ENCODE measurements at regions not wholly inside any gene's neighbourhood (a gene's known extent, or its start where the extent isn't known, plus 50 kb on each side); places are given as distances from the start of the nearest gene placed in this dataset.

GRCh38 chr2:15779381-15780041 lies 160.8 kb upstream of the MYCN start:
- Histone ChIP-seq H2BK20ac (ENCODE audit: low read length) (no peak overlapping the region), H2AK5ac (ENCODE audit: low read depth, low read length) (no peak overlapping the region), H2BK120ac (replicated peaks; ENCODE audit: low read depth, low read length) (no peak overlapping the region), H3K56ac (replicated peaks; ENCODE audit: insufficient read length, low read depth, low read length) (no peak overlapping the region), H3K27me3 (replicated peaks in 1 of 4; ENCODE audit: control insufficient read depth in 3 of 4, extremely low read depth in 1 of 4, insufficient read depth in 3 of 4, low read length in 3 of 4) (no peaks in the 10 kb centered on the region), H3K79me1 (ENCODE audit: low read depth, low read length) (no peaks in the 10 kb centered on the region), H3K14ac (ENCODE audit: insufficient read length) (no peak overlapping the region), H2BK15ac (ENCODE audit: low read length) (no peak overlapping the region), H3K79me2 (ENCODE audit: control insufficient read depth in 1 of 2, insufficient read depth in 2 of 2, low read length in 2 of 2) (no peaks in the 10 kb centered on the region), H3K4me1 (replicated peaks in 1 of 4; ENCODE audit: control insufficient read depth in 3 of 4, insufficient read depth in 4 of 4, low read length in 3 of 4) (no peaks in the 10 kb centered on the region), H3K9ac (replicated peaks in 1 of 4; ENCODE audit: extremely low read depth in 1 of 4, low read depth in 3 of 4, low read length in 3 of 4) (no peak overlapping the region), H2BK12ac (ENCODE audit: low read depth, low read length) (no peak overlapping the region), H3K9me3 (ENCODE audit: insufficient read depth in 2 of 2, low read depth in 1 of 2, low read length in 1 of 2) (no peaks in the 10 kb centered on the region), H3K23ac (ENCODE audit: insufficient read length) (no peak overlapping the region), H4K91ac (replicated peaks; ENCODE audit: insufficient read length, low read length) (no peak overlapping the region), H2BK5ac (ENCODE audit: low read depth, low read length) (no peak overlapping the region), H3K36me3 (ENCODE audit: control insufficient read depth in 2 of 4, insufficient read depth in 4 of 4, low read length in 3 of 4) (no peaks in the 10 kb centered on the region), H4K8ac (ENCODE audit: extremely low read depth, insufficient read depth, low read length) (no peak overlapping the region), H3K4me3 (ENCODE audit: extremely low read depth in 1 of 4, insufficient read depth in 2 of 4, low read depth in 3 of 4, low read length in 4 of 4) (no peak overlapping the region), H3K4ac (replicated peaks; ENCODE audit: insufficient read length, low read depth, low read length) (no peak overlapping the region), H4K20me1 (replicated peaks in 1 of 2; ENCODE audit: control insufficient read depth in 1 of 2, insufficient read depth in 2 of 2, low read length in 2 of 2) (no peaks in the 10 kb centered on the region), H3K4me2 (ENCODE audit: insufficient read depth in 1 of 2, low read depth in 2 of 2, low read length in 2 of 2) (no peak overlapping the region), H4K5ac (ENCODE audit: insufficient read length, low read depth, low read length) (no peak overlapping the region), H2AFZ (ENCODE audit: low read length) (no peak overlapping the region), H3K18ac (ENCODE audit: extremely low read depth, low read length) (no peak overlapping the region), H3K23me2 (ENCODE audit: low read depth, low read length) (peaks cover 4% of the 10 kb centered on the region; the same call in 1 of the 2 replicates), H3K27ac (ENCODE audit: low read depth, low read length) (no peak overlapping the region)
- ChIA-PET POLR2A (ENCODE audit: partially characterized antibody) (no interaction called here), CTCF (ENCODE audit: partially characterized antibody) (interaction anchor here (0.6 to 1.8 kb wide), 12 partner anchors 8 to 830 kb away, joined by 3 to 5 read pairs (median 4); no protein-coding TSS in a partner anchor)
- FAIRE-seq, result no peak
- 94% methylated on average over 7 of the region's 7 CpGs; no CpG with 5 or more reads in 1 of the 2 experiments for WGBS, 2 experiments (ENCODE audit: extremely low coverage in 1 of 2, insufficient coverage in 1 of 2, insufficient read length in 1 of 2, insufficient replicate concordance in 2 of 2, low coverage in 1 of 2, low lambda C conversion rate in 2 of 2, missing lambda C conversion rate in 1 of 2)
- no peak for DNase-seq (ENCODE audit: low read depth in 1 of 2, low spot score in 2 of 2)
- TF ChIP-seq RNF2 (IDR thresholded peaks at IDR 0.05; ENCODE audit: borderline replicate concordance, low read depth, low read length, missing control alignments, poor library complexity, severe bottlenecking), result no peak
- TF ChIP-seq ASH2L (IDR thresholded peaks at IDR 0.05; ENCODE audit: low read length), result no peak
- TF ChIP-seq TEAD4 (IDR thresholded peaks at IDR 0.05; ENCODE audit: low read depth, low read length), result no peak
- no peak for TF ChIP-seq ZNF274 (IDR thresholded peaks at IDR 0.05; ENCODE audit: borderline replicate concordance, extremely low read depth, low read length)
- no peak for TF ChIP-seq SP1 (IDR thresholded peaks at IDR 0.05; ENCODE audit: low read depth, low read length)
- TF ChIP-seq RXRA (IDR thresholded peaks at IDR 0.05; ENCODE audit: insufficient read depth, low read depth, low read length), result no peak
- TF ChIP-seq GABPA (IDR thresholded peaks at IDR 0.05; ENCODE audit: borderline replicate concordance, insufficient read depth, low read length), result no peak
- TF ChIP-seq, protein P1, sequence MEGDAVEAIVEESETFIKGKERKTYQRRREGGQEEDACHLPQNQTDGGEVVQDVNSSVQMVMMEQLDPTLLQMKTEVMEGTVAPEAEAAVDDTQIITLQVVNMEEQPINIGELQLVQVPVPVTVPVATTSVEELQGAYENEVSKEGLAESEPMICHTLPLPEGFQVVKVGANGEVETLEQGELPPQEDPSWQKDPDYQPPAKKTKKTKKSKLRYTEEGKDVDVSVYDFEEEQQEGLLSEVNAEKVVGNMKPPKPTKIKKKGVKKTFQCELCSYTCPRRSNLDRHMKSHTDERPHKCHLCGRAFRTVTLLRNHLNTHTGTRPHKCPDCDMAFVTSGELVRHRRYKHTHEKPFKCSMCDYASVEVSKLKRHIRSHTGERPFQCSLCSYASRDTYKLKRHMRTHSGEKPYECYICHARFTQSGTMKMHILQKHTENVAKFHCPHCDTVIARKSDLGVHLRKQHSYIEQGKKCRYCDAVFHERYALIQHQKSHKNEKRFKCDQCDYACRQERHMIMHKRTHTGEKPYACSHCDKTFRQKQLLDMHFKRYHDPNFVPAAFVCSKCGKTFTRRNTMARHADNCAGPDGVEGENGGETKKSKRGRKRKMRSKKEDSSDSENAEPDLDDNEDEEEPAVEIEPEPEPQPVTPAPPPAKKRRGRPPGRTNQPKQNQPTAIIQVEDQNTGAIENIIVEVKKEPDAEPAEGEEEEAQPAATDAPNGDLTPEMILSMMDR (IDR thresholded peaks at IDR 0.05; ENCODE audit: control extremely low read depth in 1 of 3, insufficient read depth in 1 of 3, low read depth in 1 of 3, low read length in 3 of 3), result no peak
- TF ChIP-seq, protein P2, sequence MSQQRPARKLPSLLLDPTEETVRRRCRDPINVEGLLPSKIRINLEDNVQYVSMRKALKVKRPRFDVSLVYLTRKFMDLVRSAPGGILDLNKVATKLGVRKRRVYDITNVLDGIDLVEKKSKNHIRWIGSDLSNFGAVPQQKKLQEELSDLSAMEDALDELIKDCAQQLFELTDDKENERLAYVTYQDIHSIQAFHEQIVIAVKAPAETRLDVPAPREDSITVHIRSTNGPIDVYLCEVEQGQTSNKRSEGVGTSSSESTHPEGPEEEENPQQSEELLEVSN (IDR thresholded peaks at IDR 0.05), result no peak
- no peak for TF ChIP-seq SP2 (IDR thresholded peaks at IDR 0.05; ENCODE audit: low read length)
